Breast epithelium (tissue), 4 donors: ENCODE measurements at regions not wholly inside any gene's neighbourhood (a gene's known extent, or its start where the extent isn't known, plus 50 kb on each side); places are given as distances from the start of the nearest gene placed in this dataset.

Source experiments
- DNase-seq, 2 donors: peaks; one replicate each; pipeline ENCODE4 v3.0.0-alpha.2; 2019; ENCODE audit warnings: low spot score in 2 of 2
- H3K27ac ChIP-seq, 2 donors: fragments of 200-600 bp; sonication (generic) in 1 of 2; one replicate each; pipeline ENCODE4 v1.5.1; 2016 to 2019; ENCODE audit warnings: mild to moderate bottlenecking in 1 of 2
- H3K27me3 ChIP-seq, 2 donors: fragments of 200-600 bp; sonication (generic) in 1 of 2; one replicate each; pipeline versions ENCODE4 v1.5.1 to v1.6.0; 2017 to 2019; ENCODE audit warnings: control low read depth in 1 of 2, mild to moderate bottlenecking in 1 of 2
- H3K36me3 ChIP-seq: fragments of 200-600 bp; one replicate; pipeline ENCODE4 v1.5.1; 2019
- H3K4me1 ChIP-seq, 2 donors: fragments of 200-600 bp; sonication (generic); one replicate each; pipeline ENCODE4 v1.5.1; 2016 to 2019; ENCODE audit warnings: control low read depth in 1 of 2
- H3K4me3 ChIP-seq, 3 donors: fragments of 200-600 bp; sonication (generic); 1 replicate in 2 of 3; 2 replicates in 1 of 3; pipeline ENCODE4 v1.5.1; 2016 to 2019; ENCODE audit warnings: mild to moderate bottlenecking in 3 of 3, moderate library complexity in 2 of 3
- H3K9me3 ChIP-seq, 2 donors: fragments of 200-600 bp; sonication (generic) in 1 of 2; one replicate each; pipeline ENCODE4 v1.5.1; 2016 to 2019; ENCODE audit warnings: control low read depth in 1 of 2
- CTCF ChIP-seq, 3 donors: fragments of 450-650 bp; IDR thresholded peaks; one replicate each; pipeline ENCODE4 v1.5.1; 2016 to 2017; ENCODE audit warnings: antibody characterized with exemption in 3 of 3, mild to moderate bottlenecking in 3 of 3, moderate library complexity in 3 of 3
- POLR2A ChIP-seq: fragments of 450-650 bp; IDR thresholded peaks from one replicate; pipeline ENCODE4 v1.6.1; 2016; ENCODE audit warnings: antibody characterized with exemption, mild to moderate bottlenecking, moderate library complexity
- POLR2AphosphoS5 ChIP-seq, 3 donors: sonication (generic); formaldehyde crosslinking; IDR thresholded peaks; one replicate each; pipeline ENCODE4 v1.6.1; 2017; ENCODE audit warnings: antibody characterized with exemption in 3 of 3
- intact Hi-C: fragments of 100-400 bp; cut with DNase I; formaldehyde crosslinking; loops from one replicate; pipeline ENCODE4 v1.15.1; 2023; ENCODE audit warnings: low total_unique reads

GRCh38 chrX:525134-525533 lies 105.5 kb upstream of the SHOX start:
- no peaks in the 10 kb centered on the region for H3K4me1 ChIP-seq
- H3K4me3 ChIP-seq: no peak overlapping the region
- H3K27me3 ChIP-seq: peaks cover 0 to 6% of the 10 kb centered on the region in 2 donors
- no peak overlapping the region for H3K27ac ChIP-seq
- intact Hi-C loops: no loop called here
- H3K9me3 ChIP-seq: peaks cover 5 to 7% of the 10 kb centered on the region in 2 donors
- DNase-seq: no peak
- no peaks in the 10 kb centered on the region for H3K36me3 ChIP-seq
- no peak for TF ChIP-seq POLR2AphosphoS5 (IDR thresholded peaks at IDR 0.05)
- no peak for TF ChIP-seq CTCF (IDR thresholded peaks at IDR 0.05)
- no peak for TF ChIP-seq POLR2A

DNA sequence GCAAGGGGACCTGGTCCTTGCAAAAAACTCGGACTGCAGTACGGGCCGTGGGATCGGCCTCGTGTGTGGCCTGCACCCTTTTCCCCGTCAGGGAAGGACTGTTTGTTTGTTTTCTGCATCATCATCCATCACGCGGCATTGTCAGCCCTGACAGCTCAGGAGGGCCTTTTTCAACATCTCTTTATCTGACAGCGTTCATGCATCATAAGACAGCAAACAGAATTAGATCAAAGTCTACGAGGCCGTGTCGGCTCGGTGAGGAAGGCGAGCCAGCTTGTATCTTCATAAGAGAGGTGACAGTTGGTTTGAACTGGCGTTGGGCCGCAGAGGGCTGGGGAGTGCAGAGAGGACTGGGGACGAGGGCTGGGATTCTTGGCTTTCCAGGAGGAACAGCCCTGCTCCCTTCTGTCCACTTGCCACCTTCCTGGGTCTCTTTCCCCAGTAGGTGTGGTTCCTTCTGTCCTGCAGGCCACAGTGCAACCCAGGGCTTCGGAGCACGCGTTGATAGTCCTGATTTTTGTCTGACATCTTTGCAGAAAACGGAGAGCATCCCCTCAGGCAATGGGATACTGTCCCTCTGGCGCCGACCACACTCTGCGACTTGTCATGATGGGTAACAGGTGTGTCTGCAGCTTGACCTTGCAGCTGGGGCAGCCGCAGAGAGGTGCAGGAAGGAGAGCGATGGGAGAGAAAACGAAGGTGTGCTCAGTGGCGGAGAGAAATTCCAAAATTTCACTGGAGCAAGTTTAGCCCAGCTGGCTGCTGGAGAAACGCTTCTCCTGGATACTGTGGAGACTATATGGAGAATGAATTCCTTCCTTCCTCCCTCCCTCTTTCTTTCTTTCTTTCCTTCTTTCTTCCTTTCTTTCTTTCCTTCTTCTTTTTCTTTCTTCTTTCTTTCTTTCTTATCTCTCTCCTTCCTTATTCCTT lies 104.0 kb upstream of the SHOX start:
- Histone ChIP-seq H3K27me3 (peaks cover 0 to 9% of the 10 kb centered on the region in 2 donors), H3K4me3 (no peak overlapping the region), H3K9me3 (peaks cover 5 to 7% of the 10 kb centered on the region in 2 donors), H3K27ac (no peak overlapping the region), H3K36me3 (no peaks in the 10 kb centered on the region), H3K4me1 (no peaks in the 10 kb centered on the region)
- intact Hi-C loops: no loop called here
- TF ChIP-seq CTCF (IDR thresholded peaks at IDR 0.05): no peak
- no peak for TF ChIP-seq POLR2AphosphoS5 (IDR thresholded peaks at IDR 0.05)
- TF ChIP-seq POLR2A: no peak
- DNase-seq: no peak

GRCh38 chrX:530726-531610 lies 99.6 kb upstream of the SHOX start:
- TF ChIP-seq CTCF (IDR thresholded peaks at IDR 0.05) (no peak), POLR2A (no peak), POLR2AphosphoS5 (IDR thresholded peaks at IDR 0.05) (no peak)
- no peak for DNase-seq
- H3K27ac ChIP-seq: no peak overlapping the region
- no peaks in the 10 kb centered on the region for H3K36me3 ChIP-seq
- H3K27me3 ChIP-seq: peaks cover 0 to 10% of the 10 kb centered on the region in 2 donors
- H3K9me3 ChIP-seq: peaks cover 0 to 2% of the 10 kb centered on the region in 2 donors
- H3K4me3 ChIP-seq: no peak overlapping the region
- no peaks in the 10 kb centered on the region for H3K4me1 ChIP-seq
- intact Hi-C loops: no loop called here

DNA sequence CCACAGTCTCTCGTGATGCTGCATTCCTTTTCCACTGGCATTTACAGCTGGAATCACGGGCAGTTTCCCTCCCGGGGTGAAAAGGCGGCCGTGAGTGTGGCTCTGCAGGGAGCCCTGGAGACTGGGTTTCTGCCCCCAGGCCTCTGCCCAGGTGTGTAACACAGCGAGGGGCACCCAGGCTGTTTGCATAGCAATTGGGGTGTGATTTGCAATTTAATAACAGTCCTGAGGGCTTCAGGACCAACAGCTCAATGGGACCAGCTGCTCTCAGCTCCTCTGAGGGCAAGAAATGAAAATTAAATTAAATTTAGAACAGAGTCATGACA lies 99.0 kb upstream of the SHOX start:
- intact Hi-C loops: no loop called here
- TF ChIP-seq CTCF (IDR thresholded peaks at IDR 0.05): no peak
- TF ChIP-seq POLR2AphosphoS5 (IDR thresholded peaks at IDR 0.05): no peak
- TF ChIP-seq POLR2A: no peak
- Histone ChIP-seq H3K9me3 (peaks cover 0 to 6% of the 10 kb centered on the region in 2 donors), H3K27ac (no peak overlapping the region), H3K4me3 (no peak overlapping the region), H3K36me3 (no peaks in the 10 kb centered on the region), H3K4me1 (no peaks in the 10 kb centered on the region), H3K27me3 (peaks cover 0 to 5% of the 10 kb centered on the region in 2 donors)
- no peak for DNase-seq

- no peaks in the 10 kb centered on the region for H3K4me1 ChIP-seq
- H3K9me3 ChIP-seq: peaks cover 6 to 8% of the 10 kb centered on the region in 2 donors
- no peak overlapping the region for H3K4me3 ChIP-seq
- DNase-seq: no peak
- intact Hi-C loops: no loop called here
- TF ChIP-seq POLR2AphosphoS5 (IDR thresholded peaks at IDR 0.05): no peak
- no peak for TF ChIP-seq POLR2A
- no peak for TF ChIP-seq CTCF (IDR thresholded peaks at IDR 0.05)
- H3K27ac ChIP-seq: no peak overlapping the region
- H3K36me3 ChIP-seq: no peaks in the 10 kb centered on the region
- H3K27me3 ChIP-seq: peaks cover 0 to 3% of the 10 kb centered on the region in 2 donors
These were observed 95.8 kb upstream of the SHOX start for GRCh38 chrX:534804-535203.
